DND-41 (cell line): ENCODE measurements at regions not wholly inside any gene's neighbourhood (a gene's known extent, or its start where the extent isn't known, plus 50 kb on each side); places are given as distances from the start of the nearest gene placed in this dataset.

Experiments used
- ATAC-seq: fragments of 200-7000 bp; cut with Tn5 transposase; 3 replicates; pipeline ENCODE4 v1.9.1; 2021; ENCODE audit warnings: low read depth; ENCODE audit not compliant: insufficient read depth
- DNase-seq: peaks from one replicate; pipeline ENCODE4 v3.0.0-alpha.2; 2020
- H2AFZ ChIP-seq: 2 replicates; pipeline ENCODE4 v1.6.0; 2012; ENCODE audit warnings: low read depth, low read length
- H3K27ac ChIP-seq: 2 replicates; pipeline ENCODE4 v1.5.1; 2012; ENCODE audit warnings: low read length, inconsistent platforms
- H3K27me3 ChIP-seq: fragments of 200-600 bp; sonication (generic); 2 replicates; pipeline ENCODE4 v1.6.0; 2012; ENCODE audit warnings: low read length, mild to moderate bottlenecking, inconsistent platforms; ENCODE audit not compliant: insufficient read depth, poor library complexity
- H3K36me3 ChIP-seq: 2 replicates; pipeline ENCODE4 v1.5.1; 2012; ENCODE audit warnings: low read length, inconsistent platforms; ENCODE audit not compliant: insufficient read depth
- H3K4me1 ChIP-seq: 2 replicates; pipeline ENCODE4 v1.5.1; 2012; ENCODE audit warnings: mild to moderate bottlenecking, low read length; ENCODE audit not compliant: insufficient read depth
- H3K4me2 ChIP-seq: 2 replicates; pipeline ENCODE4 v1.6.0; 2012; ENCODE audit warnings: mild to moderate bottlenecking, moderate library complexity, low read length, inconsistent platforms; ENCODE audit not compliant: insufficient read depth
- H3K4me3 ChIP-seq, 2 experiments: fragments of 200-600 bp in 1 of 2; shearing (Covaris generic) in 1 of 2; 2 replicates each; pipeline ENCODE4 v1.5.1; 2012 to 2016; ENCODE audit warnings: inconsistent platforms in 2 of 2, low read length in 2 of 2, mild to moderate bottlenecking in 2 of 2, low read depth in 1 of 2, moderate library complexity in 1 of 2
- H3K79me2 ChIP-seq: 2 replicates; pipeline ENCODE4 v1.6.0; 2012; ENCODE audit warnings: low read length, inconsistent platforms; ENCODE audit not compliant: insufficient read depth
- H3K9ac ChIP-seq: 2 replicates; pipeline ENCODE4 v1.6.0; 2012; ENCODE audit warnings: low read depth, mild to moderate bottlenecking, inconsistent platforms, low read length, moderate library complexity
- H3K9me3 ChIP-seq: 2 replicates; pipeline ENCODE4 v1.5.1; 2012; ENCODE audit warnings: low read length, moderate library complexity, mild to moderate bottlenecking, inconsistent platforms; ENCODE audit not compliant: insufficient read depth, severe bottlenecking
- H4K20me1 ChIP-seq: 2 replicates; pipeline ENCODE4 v1.6.0; 2012; ENCODE audit warnings: low read length; ENCODE audit not compliant: insufficient read depth
- EZH2 ChIP-seq: IDR thresholded peaks from 3 replicates; pipeline ENCODE4 v1.6.1; 2012; ENCODE audit warnings: borderline replicate concordance, low read depth, mild to moderate bottlenecking, moderate library complexity, low read length, inconsistent platforms; ENCODE audit not compliant: severe bottlenecking
- TF ChIP-seq, protein P1 (sequence below): IDR thresholded peaks from 2 replicates; pipeline ENCODE4 v1.5.1; 2012; ENCODE audit warnings: borderline replicate concordance, low read length, moderate library complexity, mild to moderate bottlenecking; ENCODE audit not compliant: poor library complexity, severe bottlenecking; ENCODE audit errors: extremely low read depth

DNA sequence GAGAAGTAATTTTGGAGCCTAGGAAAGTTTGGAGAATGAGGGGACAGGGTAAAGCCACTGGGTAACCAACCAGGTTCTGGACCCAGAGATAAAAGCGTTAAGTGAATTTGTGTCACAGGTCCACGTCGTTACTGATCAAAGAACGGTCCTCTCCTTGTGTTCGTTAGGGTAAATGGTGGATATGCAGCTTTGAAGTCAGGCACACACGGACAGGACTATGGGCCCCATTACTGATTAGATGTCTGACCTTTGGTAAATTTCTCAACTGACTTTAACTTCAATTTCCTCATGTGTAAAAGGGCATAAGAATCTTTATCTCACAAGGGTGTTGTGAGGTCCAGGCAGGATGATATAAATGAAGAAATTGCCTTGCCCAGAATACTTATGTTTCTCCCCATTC is 76.6 kb downstream of the EMP1 start:
- ATAC-seq, result no peak
- H3K4me2 ChIP-seq, result no peak overlapping the region

GRCh38 chr12:13270817-13271216 is 74.3 kb downstream of the EMP1 start:
- Histone ChIP-seq H3K79me2 (no peaks in the 10 kb centered on the region), H3K4me2 (no peak overlapping the region), H3K9me3 (no peaks in the 10 kb centered on the region), H3K4me1 (no peaks in the 10 kb centered on the region), H3K27me3 (peaks cover 10% of the 10 kb centered on the region), H3K9ac (no peak overlapping the region), H3K36me3 (no peaks in the 10 kb centered on the region), H3K27ac (no peak overlapping the region), H3K4me3 (no peak overlapping the region), H2AFZ (no peak overlapping the region), H4K20me1 (no peaks in the 10 kb centered on the region)
- no peak for ATAC-seq
- no peak for DNase-seq
- TF ChIP-seq, protein P1, sequence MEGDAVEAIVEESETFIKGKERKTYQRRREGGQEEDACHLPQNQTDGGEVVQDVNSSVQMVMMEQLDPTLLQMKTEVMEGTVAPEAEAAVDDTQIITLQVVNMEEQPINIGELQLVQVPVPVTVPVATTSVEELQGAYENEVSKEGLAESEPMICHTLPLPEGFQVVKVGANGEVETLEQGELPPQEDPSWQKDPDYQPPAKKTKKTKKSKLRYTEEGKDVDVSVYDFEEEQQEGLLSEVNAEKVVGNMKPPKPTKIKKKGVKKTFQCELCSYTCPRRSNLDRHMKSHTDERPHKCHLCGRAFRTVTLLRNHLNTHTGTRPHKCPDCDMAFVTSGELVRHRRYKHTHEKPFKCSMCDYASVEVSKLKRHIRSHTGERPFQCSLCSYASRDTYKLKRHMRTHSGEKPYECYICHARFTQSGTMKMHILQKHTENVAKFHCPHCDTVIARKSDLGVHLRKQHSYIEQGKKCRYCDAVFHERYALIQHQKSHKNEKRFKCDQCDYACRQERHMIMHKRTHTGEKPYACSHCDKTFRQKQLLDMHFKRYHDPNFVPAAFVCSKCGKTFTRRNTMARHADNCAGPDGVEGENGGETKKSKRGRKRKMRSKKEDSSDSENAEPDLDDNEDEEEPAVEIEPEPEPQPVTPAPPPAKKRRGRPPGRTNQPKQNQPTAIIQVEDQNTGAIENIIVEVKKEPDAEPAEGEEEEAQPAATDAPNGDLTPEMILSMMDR, result no peak
- no peak for TF ChIP-seq EZH2

More for the DNA sequence above, 76.6 kb downstream of the EMP1 start:
- no peak for DNase-seq
- Histone ChIP-seq H3K27ac (no peak overlapping the region), H3K4me3 (no peak overlapping the region), H4K20me1 (no peaks in the 10 kb centered on the region), H3K9ac (no peak overlapping the region), H3K36me3 (no peaks in the 10 kb centered on the region), H3K79me2 (no peaks in the 10 kb centered on the region), H2AFZ (no peak overlapping the region), H3K9me3 (no peaks in the 10 kb centered on the region), H3K4me1 (no peaks in the 10 kb centered on the region), H3K27me3 (peaks cover 16% of the 10 kb centered on the region)
- TF ChIP-seq EZH2, result no peak
- TF ChIP-seq, protein P1, result no peak
